Lower lobe of right lung (tissue), 2 donors: ENCODE measurements at regions not wholly inside any gene's neighbourhood (a gene's known extent, or its start where the extent isn't known, plus 50 kb on each side); places are given as distances from the start of the nearest gene placed in this dataset.

Experiments used
- ATAC-seq, 2 donors: fragments of 200-7000 bp; cut with Tn5 transposase; one replicate each; pipeline ENCODE4 v1.9.1; 2020 to 2022; ENCODE audit warnings: mild to moderate bottlenecking in 2 of 2, moderate library complexity in 2 of 2
- DNase-seq: peaks from one replicate; pipeline ENCODE4 v3.0.0-alpha.2; 2020
- H3K27ac ChIP-seq: fragments of 200-600 bp; one replicate; pipeline ENCODE4 v1.8.0; 2022
- H3K27me3 ChIP-seq: fragments of 200-600 bp; one replicate; pipeline ENCODE4 v1.8.0; 2022; ENCODE audit warnings: low read depth
- H3K36me3 ChIP-seq: fragments of 200-600 bp; one replicate; pipeline ENCODE4 v1.8.0; 2022; ENCODE audit warnings: mild to moderate bottlenecking
- H3K4me1 ChIP-seq: fragments of 200-600 bp; one replicate; pipeline ENCODE4 v1.8.0; 2022
- H3K4me3 ChIP-seq: fragments of 200-600 bp; one replicate; pipeline ENCODE4 v1.8.0; 2022; ENCODE audit warnings: mild to moderate bottlenecking
- H3K9me3 ChIP-seq: fragments of 200-600 bp; one replicate; pipeline ENCODE4 v1.8.0; 2022
- CTCF ChIP-seq: fragments of 200-600 bp; IDR thresholded peaks from one replicate; pipeline ENCODE4 v1.8.0; 2022; ENCODE audit warnings: antibody characterized with exemption, mild to moderate bottlenecking
- intact Hi-C: fragments of 100-400 bp; cut with DNase I; formaldehyde crosslinking; loops from one replicate; pipeline ENCODE4 v1.11.0; 2022
- donor health status: DM: no; HTN: yes; CAD: no; lungs with severe emphysema.

- no peak overlapping the region for H3K27ac ChIP-seq
- no peaks in the 10 kb centered on the region for H3K4me1 ChIP-seq
- no peaks in the 10 kb centered on the region for H3K36me3 ChIP-seq
- no peak for DNase-seq
- no peak for TF ChIP-seq CTCF
- H3K4me3 ChIP-seq, result no peak overlapping the region
- no peak for ATAC-seq
- no peaks in the 10 kb centered on the region for H3K27me3 ChIP-seq
- intact Hi-C loops, result no loop called here
- H3K9me3 ChIP-seq, result no peaks in the 10 kb centered on the region
Measured at GRCh38 chr2:230650585-230651137, 62.0 kb upstream of the CAB39 start.

GRCh38 chr2:230654057-230654456 is 58.6 kb upstream of the CAB39 start:
- ATAC-seq (no peak), DNase-seq (no peak)
- Histone ChIP-seq H3K4me1 (peaks cover 7% of the 10 kb centered on the region), H3K36me3 (no peaks in the 10 kb centered on the region), H3K27ac (no peak overlapping the region), H3K4me3 (no peak overlapping the region), H3K9me3 (no peaks in the 10 kb centered on the region), H3K27me3 (no peaks in the 10 kb centered on the region)
- no peak for TF ChIP-seq CTCF
- intact Hi-C loops, result no loop called here

- intact Hi-C loops, result no loop called here
- H3K27me3 ChIP-seq, result no peaks in the 10 kb centered on the region
Measured at GRCh38 chr2:230657462-230657861, 55.2 kb upstream of the CAB39 start.

GRCh38 chr2:230657906-230658305 is 54.7 kb upstream of the CAB39 start:
- no peak overlapping the region for H3K27ac ChIP-seq
- H3K36me3 ChIP-seq, result no peaks in the 10 kb centered on the region
- H3K9me3 ChIP-seq, result no peaks in the 10 kb centered on the region
- TF ChIP-seq CTCF, result no peak
- no peaks in the 10 kb centered on the region for H3K27me3 ChIP-seq
- intact Hi-C loops, result no loop called here
- peaks cover 42% of the 10 kb centered on the region for H3K4me1 ChIP-seq
- no peak overlapping the region for H3K4me3 ChIP-seq
- no peak for ATAC-seq
- no peak for DNase-seq

More at GRCh38 chr2:230657462-230657861, 55.2 kb upstream of the CAB39 start:
- DNase-seq (no peak), ATAC-seq (no peak)
- Histone ChIP-seq H3K9me3 (no peaks in the 10 kb centered on the region), H3K27ac (no peak overlapping the region), H3K36me3 (no peaks in the 10 kb centered on the region), H3K4me3 (no peak overlapping the region), H3K4me1 (peaks cover 37% of the 10 kb centered on the region)
- TF ChIP-seq CTCF, result no peak

GRCh38 chr2:230658577-230658876 is 54.1 kb upstream of the CAB39 start:
- ATAC-seq, result no peak
- H3K27ac ChIP-seq, result no peak overlapping the region
- H3K27me3 ChIP-seq, result no peaks in the 10 kb centered on the region
- intact Hi-C loops, result no loop called here
- H3K4me3 ChIP-seq, result no peak overlapping the region
- TF ChIP-seq CTCF, result no peak
- H3K9me3 ChIP-seq, result no peaks in the 10 kb centered on the region
- H3K36me3 ChIP-seq, result no peaks in the 10 kb centered on the region
- H3K4me1 ChIP-seq, result peaks cover 44% of the 10 kb centered on the region
- DNase-seq, result no peak
